GM06990 (cell line): ENCODE measurements at regions not wholly inside any gene's neighbourhood (a gene's known extent, or its start where the extent isn't known, plus 50 kb on each side); places are given as distances from the start of the nearest gene placed in this dataset.

Experiments used
- DNase-seq: peaks from one replicate; pipeline ENCODE4 v3.0.0-alpha.2; 2011; ENCODE audit not compliant: insufficient read length; ENCODE audit errors: extremely low read depth
- H3K27me3 ChIP-seq: replicated peaks from 2 replicates; pipeline ENCODE4 v1.6.0; 2011; ENCODE audit warnings: low read length; ENCODE audit not compliant: control insufficient read depth, insufficient read depth
- H3K36me3 ChIP-seq: 2 replicates; pipeline ENCODE4 v1.5.1; 2011; ENCODE audit warnings: low read length; ENCODE audit not compliant: control insufficient read depth, insufficient read depth
- H3K4me3 ChIP-seq: replicated peaks from 2 replicates; pipeline ENCODE4 v1.5.1; 2011; ENCODE audit warnings: low read depth, mild to moderate bottlenecking, control low read depth, low read length
- TF ChIP-seq, protein P1 (sequence below): IDR thresholded peaks from 2 replicates; pipeline ENCODE4 v1.5.1; 2011; ENCODE audit warnings: low read length, control low read depth, mild to moderate bottlenecking, inconsistent platforms; ENCODE audit not compliant: insufficient read depth, poor library complexity, severe bottlenecking

DNA sequence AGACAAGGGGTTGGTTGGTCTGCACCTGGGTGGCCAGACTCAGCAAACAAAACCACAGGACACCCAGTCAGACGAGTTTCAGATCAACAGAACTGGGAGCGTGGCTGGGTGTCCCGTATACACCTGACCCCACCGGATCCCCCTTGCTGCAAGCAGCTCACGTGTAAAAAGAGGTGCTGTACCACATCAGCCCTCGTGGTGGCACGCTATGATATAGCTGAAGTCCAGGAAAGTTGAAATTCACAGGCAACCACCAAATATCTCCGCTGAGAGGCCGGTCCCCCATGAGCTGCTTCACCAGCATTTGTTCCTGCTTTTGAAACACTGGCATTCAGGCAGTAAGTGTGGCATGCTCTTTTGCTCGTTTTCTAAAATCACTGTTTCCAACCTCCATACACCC, 92.3 kb downstream of the TUBA3C start:
- TF ChIP-seq, protein P1, sequence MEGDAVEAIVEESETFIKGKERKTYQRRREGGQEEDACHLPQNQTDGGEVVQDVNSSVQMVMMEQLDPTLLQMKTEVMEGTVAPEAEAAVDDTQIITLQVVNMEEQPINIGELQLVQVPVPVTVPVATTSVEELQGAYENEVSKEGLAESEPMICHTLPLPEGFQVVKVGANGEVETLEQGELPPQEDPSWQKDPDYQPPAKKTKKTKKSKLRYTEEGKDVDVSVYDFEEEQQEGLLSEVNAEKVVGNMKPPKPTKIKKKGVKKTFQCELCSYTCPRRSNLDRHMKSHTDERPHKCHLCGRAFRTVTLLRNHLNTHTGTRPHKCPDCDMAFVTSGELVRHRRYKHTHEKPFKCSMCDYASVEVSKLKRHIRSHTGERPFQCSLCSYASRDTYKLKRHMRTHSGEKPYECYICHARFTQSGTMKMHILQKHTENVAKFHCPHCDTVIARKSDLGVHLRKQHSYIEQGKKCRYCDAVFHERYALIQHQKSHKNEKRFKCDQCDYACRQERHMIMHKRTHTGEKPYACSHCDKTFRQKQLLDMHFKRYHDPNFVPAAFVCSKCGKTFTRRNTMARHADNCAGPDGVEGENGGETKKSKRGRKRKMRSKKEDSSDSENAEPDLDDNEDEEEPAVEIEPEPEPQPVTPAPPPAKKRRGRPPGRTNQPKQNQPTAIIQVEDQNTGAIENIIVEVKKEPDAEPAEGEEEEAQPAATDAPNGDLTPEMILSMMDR: peak; percentile 3
- H3K36me3 ChIP-seq: no peaks in the 10 kb centered on the region
- DNase-seq: no peak
- H3K27me3 ChIP-seq: no peaks in the 10 kb centered on the region
- H3K4me3 ChIP-seq: no peak overlapping the region

DNA sequence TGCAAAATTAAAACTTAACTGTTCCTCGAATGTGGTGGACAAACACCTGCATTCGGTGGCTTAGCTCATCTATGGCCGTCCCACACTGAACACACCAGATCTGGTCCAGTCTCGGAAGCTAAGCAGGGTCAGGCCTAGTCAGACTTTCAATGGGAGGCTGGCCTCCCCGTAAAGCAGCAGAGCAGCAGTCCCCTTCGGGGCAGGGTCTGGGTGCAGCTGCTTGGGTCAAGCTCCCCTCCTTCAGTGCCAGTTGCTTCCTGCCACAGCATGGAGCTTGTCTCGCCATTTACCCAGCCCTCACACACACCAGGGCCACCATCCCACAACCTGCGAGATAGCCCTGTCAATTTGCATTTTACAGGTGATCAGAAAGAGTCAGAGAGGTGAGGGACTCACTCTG, 93.2 kb downstream of the TUBA3C start:
- DNase-seq: no peak
- H3K36me3 ChIP-seq: no peaks in the 10 kb centered on the region
- H3K27me3 ChIP-seq: no peaks in the 10 kb centered on the region
- TF ChIP-seq, protein P1: no peak
- no peak overlapping the region for H3K4me3 ChIP-seq

DNA sequence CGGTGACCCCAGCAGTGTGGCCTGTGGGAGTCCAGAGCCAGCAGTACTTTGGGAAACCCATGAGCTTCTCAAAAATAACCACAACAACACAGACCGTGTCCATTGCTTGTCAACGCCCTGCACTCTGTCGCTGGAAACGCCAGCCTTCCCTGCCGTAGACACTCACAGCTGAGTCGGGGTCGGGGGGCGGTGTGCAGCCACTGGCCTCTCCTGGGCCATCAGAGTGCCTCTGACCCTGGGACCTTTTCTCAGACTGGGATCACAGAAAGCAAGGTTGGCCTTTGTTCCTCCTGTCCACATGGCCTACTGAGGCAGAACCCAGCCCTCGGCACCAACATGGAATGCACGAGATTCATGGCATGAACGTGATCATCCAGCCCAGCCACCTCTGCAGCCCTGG, 95.7 kb downstream of the TUBA3C start:
- TF ChIP-seq, protein P1: no peak
- Histone ChIP-seq H3K27me3 (no peaks in the 10 kb centered on the region), H3K4me3 (no peak overlapping the region), H3K36me3 (no peaks in the 10 kb centered on the region)
- no peak for DNase-seq

DNA sequence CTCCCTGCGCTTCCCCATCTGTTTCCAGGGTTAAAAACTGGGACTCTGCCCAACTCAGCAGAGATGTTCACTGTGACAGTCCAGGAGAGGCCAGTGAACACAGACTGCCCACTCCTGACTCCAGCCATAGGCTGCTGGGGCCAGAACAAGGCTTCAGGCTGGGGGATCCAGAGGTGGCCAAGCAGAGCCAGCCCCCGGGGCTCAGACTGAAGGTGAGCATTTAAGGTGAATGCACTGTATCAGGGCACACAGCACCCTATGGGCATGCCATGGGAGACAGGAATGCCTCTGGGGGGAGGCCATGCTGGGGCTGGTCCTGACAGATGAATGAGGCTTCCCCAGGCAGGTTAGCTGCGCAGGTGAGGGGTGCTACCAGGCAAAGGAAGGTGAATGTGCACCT, 96.4 kb downstream of the TUBA3C start:
- no peaks in the 10 kb centered on the region for H3K27me3 ChIP-seq
- H3K36me3 ChIP-seq: no peaks in the 10 kb centered on the region
- no peak overlapping the region for H3K4me3 ChIP-seq
- TF ChIP-seq, protein P1: no peak
- no peak for DNase-seq

DNA sequence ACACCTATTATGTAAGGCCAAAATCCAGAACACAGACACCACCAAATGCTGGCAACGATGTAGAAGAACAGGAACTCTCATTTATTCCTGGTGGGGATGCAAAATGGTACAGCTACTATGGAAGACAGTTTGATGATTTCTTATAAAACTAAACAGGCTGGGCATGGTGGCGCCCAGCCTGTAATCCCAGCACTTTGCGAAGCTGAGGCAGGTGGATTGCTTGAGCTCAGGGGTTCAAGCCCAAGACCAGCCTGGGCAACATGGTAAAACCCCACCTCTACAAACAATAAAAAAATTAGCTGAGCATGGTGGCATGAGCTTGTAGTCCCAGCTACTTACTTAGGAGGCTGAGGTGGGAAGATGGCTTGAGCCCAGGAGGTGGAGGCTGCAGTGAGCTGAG, 98.3 kb downstream of the TUBA3C start:
- TF ChIP-seq, protein P1: no peak
- H3K4me3 ChIP-seq: no peak overlapping the region
- DNase-seq: no peak
- no peaks in the 10 kb centered on the region for H3K27me3 ChIP-seq
- no peaks in the 10 kb centered on the region for H3K36me3 ChIP-seq

DNA sequence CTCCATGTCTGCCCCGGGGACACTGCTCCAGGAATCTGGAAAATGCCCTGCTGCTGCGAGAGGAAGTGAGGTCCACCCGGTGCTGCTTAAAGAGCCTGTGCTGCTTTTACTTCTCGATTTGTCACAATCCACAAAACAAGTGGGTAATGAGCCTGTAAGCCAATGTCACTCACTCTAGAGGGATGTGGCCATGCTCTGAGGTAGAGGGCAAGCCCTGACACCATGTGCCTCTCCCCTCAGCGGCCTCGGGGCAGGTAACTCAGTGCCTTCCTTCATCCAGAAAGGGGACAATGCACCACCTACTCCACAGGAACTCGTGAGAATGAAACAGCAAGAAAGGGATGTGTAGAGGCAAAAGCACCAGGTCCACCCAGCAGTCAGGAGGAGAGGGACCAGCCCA, 106.2 kb downstream of the TUBA3C start:
- Histone ChIP-seq H3K4me3 (no peak overlapping the region), H3K27me3 (no peaks in the 10 kb centered on the region)
- TF ChIP-seq, protein P1: no peak

More for the DNA sequence above, 106.2 kb downstream of the TUBA3C start:
- no peak for DNase-seq
- H3K36me3 ChIP-seq: no peaks in the 10 kb centered on the region
